ENCODE measurements at regions not wholly inside any gene's neighbourhood (a gene's known extent, or its start where the extent isn't known, plus 50 kb on each side); places are given as distances from the start of the nearest gene placed in this dataset.

DNA sequence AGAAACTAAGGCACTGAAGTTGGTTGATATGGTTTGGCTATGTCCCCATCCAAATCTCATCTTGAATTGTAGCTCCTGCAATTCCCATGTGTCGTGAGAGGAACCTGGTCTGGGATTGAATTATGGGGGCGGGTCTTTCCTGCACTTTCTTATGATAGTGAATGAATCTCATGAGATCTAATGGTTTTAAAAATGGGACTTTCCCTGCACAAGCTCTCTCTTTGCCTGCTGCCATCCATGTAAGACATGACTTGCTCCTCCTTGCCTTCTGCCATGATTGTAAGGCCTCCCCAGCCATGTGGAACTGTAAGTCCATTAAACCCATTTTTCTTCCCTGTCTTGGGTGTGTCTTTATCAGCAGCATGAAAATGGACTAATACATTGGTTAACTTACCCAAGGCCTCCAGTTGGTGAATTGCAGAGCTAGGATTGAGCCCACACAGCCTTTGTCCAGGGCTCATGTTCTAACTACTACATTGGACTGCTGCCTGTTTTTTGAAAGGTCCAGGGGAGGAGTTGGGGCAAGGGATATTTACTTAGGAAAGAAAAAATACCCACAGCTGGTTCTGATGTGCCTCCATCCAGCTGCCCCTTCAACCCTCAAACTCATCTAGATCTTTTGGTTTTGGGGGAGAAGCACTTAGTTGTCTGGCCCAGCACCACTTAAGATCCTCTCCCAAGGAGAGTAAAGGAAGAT, 107.8 kb upstream of the NAV2 start:
- in situ Hi-C loops (cut with MboI; ENCODE audit: low pct_unique_long_range_greater_than_20kb, low sequenced_read_pairs, unreplicated experiment) = no loop called here
- TF ChIP-seq, protein P1, sequence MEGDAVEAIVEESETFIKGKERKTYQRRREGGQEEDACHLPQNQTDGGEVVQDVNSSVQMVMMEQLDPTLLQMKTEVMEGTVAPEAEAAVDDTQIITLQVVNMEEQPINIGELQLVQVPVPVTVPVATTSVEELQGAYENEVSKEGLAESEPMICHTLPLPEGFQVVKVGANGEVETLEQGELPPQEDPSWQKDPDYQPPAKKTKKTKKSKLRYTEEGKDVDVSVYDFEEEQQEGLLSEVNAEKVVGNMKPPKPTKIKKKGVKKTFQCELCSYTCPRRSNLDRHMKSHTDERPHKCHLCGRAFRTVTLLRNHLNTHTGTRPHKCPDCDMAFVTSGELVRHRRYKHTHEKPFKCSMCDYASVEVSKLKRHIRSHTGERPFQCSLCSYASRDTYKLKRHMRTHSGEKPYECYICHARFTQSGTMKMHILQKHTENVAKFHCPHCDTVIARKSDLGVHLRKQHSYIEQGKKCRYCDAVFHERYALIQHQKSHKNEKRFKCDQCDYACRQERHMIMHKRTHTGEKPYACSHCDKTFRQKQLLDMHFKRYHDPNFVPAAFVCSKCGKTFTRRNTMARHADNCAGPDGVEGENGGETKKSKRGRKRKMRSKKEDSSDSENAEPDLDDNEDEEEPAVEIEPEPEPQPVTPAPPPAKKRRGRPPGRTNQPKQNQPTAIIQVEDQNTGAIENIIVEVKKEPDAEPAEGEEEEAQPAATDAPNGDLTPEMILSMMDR (IDR thresholded peaks at IDR 0.05; ENCODE audit: extremely low read depth, insufficient read depth, missing control alignments) = no peak
- DNase-seq (ENCODE audit: low spot score) = no peak

DNA sequence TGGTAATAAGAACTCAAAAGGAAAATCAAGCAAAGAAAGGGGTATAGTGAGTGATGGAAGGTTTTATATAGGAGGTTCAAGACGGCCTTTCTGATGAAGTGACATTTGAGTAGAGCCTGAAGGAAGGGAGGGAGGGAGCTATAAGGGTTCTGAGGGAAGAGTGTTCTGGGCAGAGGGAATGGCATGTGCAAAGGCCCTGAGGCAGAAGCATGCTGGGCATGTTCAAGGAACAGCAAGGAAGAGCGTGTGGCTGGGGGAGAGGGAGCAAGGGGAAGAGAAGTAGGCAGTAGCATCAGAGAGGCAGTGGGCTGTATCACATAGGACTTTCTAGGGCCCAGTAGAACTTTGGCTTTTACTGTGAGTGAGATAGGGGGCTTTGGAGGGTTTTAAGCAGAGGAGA, 108.9 kb upstream of the NAV2 start:
- TF ChIP-seq, protein P1 (IDR thresholded peaks at IDR 0.05; ENCODE audit: extremely low read depth, insufficient read depth, missing control alignments) = no peak
- in situ Hi-C loops (cut with MboI; ENCODE audit: low pct_unique_long_range_greater_than_20kb, low sequenced_read_pairs, unreplicated experiment) = no loop called here
- no peak for DNase-seq (ENCODE audit: low spot score)

DNA sequence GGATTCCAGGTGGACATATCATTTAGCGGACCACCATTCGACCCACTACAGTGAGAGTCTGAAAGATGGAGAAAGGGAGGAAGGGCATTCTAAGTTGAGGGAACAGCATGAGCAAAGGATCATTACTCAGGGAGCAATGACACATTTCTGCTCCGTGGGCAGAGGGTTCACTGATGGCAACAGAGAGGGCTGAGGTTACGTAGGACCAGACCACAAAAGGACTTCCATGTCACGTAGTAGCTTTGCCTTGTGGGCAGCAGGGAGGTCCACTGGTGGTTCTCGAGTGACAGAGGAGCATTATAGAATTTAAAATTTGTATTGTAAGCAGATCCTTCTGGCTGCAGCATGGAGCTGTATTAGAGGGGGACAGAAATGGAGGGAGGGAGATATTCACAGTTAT, 109.7 kb upstream of the NAV2 start:
- TF ChIP-seq, protein P1 (IDR thresholded peaks at IDR 0.05; ENCODE audit: extremely low read depth, insufficient read depth, missing control alignments) = no peak
- no peak for DNase-seq (ENCODE audit: low spot score)
- in situ Hi-C loops (cut with MboI; ENCODE audit: low pct_unique_long_range_greater_than_20kb, low sequenced_read_pairs, unreplicated experiment) = no loop called here

DNA sequence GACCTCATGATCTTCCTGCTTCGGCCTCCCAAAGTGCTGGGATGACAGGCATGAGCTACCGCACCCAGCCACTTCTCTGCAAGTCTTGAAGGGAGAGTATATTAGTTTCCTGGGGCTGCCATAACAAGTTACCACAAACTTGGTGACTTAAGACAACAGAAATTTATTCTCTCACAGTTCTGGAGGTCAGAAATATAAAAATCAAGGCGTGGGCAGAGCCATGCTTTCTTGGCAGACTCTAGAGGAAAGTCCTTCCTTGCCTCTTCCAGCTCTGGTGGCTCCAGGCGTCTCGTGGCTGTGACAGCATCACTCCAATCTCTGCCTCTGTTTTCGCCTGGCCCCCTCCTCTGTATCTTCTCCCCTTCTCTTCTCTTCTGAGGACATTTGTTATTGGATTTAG, 110.2 kb upstream of the NAV2 start:
- DNase-seq (ENCODE audit: low spot score) = no peak
- TF ChIP-seq, protein P1 (IDR thresholded peaks at IDR 0.05; ENCODE audit: extremely low read depth, insufficient read depth, missing control alignments) = no peak
- in situ Hi-C loops (cut with MboI; ENCODE audit: low pct_unique_long_range_greater_than_20kb, low sequenced_read_pairs, unreplicated experiment) = no loop called here

DNA sequence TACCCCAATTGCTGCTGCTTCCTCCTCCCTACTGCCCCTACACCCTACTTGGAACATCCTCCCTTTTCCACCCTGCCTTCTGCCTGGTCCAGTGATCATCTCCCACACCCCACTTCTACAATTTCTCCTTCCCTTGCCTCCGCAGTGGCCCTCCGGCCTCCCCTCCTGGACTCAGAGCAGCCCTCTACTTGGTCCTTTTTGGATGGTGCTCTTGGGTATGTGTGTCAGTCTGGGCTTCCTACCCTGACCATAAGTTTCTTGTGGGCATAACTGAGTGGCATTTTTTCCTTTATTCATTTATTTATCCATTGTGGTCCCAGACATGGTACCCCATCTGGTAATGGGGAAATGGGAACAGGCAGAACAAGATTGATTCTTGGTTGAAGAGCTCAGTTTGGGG, 111.4 kb upstream of the NAV2 start:
- TF ChIP-seq, protein P1 (IDR thresholded peaks at IDR 0.05; ENCODE audit: extremely low read depth, insufficient read depth, missing control alignments) = no peak
- in situ Hi-C loops (cut with MboI; ENCODE audit: low pct_unique_long_range_greater_than_20kb, low sequenced_read_pairs, unreplicated experiment) = no loop called here
- DNase-seq (ENCODE audit: low spot score) = no peak

DNA sequence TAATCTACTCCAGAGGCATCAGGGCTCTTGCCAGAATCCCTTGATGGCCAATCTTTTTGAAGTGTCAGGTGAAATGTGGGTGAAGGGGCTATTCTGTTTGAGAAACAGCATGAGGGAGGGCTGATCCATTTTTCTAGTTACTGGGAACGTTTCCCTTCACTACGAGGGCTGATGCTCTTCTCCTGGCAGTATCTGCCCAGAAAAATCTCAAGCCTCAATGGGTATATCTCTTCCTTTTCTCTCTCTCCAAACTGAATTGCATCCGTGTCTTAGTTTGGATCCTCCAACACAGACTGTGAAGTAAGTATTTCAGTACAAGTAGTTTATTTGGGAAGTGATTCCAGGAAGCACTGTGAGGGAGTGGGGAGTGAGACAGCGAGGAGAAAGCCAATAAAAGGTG, 113.0 kb upstream of the NAV2 start:
- DNase-seq (ENCODE audit: low spot score) = no peak
- in situ Hi-C loops (cut with MboI; ENCODE audit: low pct_unique_long_range_greater_than_20kb, low sequenced_read_pairs, unreplicated experiment) = no loop called here

More for the DNA sequence above, 113.0 kb upstream of the NAV2 start:
- TF ChIP-seq, protein P1 (IDR thresholded peaks at IDR 0.05; ENCODE audit: extremely low read depth, insufficient read depth, missing control alignments) = no peak
